ENCODE measurements at regions not wholly inside any gene's neighbourhood (a gene's known extent, or its start where the extent isn't known, plus 50 kb on each side); places are given as distances from the start of the nearest gene placed in this dataset.
"Not testable (repeated sequence)": the region's sequence is repeated elsewhere in the genome, so short reads cannot be mapped to it uniquely, and the experiment has no call there.

DNA sequence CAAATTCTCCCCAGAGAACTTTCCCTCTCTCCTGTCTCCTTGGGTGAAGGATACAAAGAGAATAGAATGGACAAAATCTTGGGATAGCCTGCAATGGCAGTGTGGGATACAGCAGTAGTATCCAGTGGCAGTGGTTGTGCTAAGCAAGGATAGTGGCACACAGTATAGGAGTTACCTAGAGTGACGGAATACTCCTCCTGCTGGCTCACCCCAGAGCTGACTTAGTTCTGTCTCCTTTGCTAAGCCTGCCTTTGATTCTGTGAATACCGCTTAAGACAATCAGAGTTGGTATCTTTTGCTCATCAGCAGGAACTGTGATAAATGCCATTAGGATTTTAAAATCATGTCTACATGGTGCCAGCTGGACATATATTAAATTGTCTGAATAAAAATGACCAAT, 404.3 kb downstream of the JRKL start:
- DNase-seq: no peak

DNA sequence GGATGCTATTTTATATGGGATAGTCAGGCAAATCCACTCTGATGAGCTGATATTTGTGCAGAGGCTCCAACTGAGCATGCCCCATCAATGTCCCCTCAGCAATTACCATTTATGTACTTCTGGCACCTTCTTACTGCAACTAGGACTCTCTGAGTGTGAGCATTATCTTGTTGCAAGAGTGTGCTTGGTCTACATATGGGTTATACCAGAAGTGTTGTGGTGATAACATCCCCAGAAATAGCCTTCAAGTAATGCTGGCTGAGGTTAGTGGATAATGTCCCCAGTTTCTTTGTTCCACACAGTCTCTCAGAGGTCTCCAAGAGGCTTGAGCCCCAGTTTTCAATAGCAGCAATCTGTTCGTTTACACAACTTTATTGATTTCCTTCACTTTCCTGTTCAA, 408.6 kb downstream of the JRKL start:
- DNase-seq: no peak

DNA sequence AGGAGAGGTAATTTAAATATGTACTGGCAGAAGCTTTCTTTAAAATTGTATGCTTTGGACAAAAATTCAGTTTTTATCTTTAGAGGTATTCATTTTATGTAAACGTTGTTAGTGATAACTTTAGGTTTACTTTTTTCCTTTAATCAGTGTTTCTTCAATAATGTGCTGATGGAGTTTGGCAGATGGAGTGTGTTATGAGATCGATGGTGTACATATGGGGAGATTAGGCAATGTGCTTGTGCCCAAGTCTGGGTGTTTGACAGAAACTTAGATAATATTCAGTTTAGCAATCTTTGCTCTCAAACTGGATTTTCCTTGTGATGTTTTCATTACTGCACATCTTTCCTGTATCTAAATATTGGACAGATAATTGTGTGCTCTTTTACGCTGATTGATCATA, 425.4 kb downstream of the JRKL start:
- DNase-seq: no peak

DNA sequence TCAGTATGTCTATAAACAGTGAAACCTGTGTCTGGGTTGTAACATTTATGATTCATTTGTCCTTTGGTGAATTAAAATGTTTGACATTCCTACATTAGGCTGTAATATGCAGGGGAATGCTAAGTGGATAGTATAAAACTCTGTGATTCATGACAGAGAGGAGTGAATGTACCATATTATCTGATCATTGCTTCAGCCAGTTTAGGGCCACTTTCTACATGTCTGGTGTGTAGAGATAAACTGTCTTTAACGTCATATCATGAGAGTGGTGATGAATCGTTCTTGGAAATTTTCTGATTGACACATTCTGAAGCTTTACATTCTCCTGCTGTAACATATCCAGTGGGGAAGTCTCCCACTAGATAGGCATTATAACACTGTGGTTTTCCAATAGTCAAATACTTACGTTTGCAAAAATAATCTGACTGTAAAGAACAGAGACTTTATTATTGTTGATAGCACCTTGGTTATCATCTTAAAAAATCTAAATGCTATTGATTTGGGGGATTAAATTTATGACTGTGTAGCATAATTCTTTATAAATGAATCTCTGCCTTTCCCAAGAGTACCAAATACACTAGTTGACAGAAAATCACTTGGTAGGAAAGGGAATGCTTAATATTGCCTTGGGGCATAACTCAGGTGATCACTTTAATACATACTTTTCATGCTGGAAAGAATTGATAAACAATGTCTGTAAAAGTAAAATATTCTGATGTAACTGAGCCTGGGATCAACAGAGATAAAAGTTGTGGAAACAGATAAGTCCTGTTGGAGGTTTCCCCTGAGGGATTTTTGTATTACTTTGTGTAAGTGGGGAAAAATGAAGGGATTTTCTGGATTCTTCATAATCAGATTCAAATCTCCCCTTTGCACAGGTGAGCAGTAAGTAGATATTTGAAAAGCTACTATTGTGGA, 427.9 kb downstream of the JRKL start:
- no peak for DNase-seq

DNA sequence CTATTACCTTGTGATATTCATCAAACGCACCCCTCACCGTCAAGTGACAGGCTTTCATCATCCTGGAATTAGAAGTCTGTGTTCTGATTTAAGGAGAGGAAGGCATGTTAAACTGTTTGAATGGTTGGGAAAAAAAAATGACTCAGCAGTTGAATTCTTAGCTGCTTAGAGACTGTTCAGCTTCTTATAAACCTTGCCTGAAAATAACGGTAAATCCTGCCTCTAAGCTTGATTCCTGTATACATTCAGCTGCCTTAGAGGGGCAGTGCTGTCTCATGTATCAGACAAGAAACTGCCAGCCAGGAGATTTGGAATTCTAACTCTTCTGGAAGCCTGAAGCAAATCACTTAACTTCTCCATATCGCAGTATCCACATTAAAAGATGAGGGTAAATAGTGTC, 437.4 kb downstream of the JRKL start:
- no peak for DNase-seq

DNA sequence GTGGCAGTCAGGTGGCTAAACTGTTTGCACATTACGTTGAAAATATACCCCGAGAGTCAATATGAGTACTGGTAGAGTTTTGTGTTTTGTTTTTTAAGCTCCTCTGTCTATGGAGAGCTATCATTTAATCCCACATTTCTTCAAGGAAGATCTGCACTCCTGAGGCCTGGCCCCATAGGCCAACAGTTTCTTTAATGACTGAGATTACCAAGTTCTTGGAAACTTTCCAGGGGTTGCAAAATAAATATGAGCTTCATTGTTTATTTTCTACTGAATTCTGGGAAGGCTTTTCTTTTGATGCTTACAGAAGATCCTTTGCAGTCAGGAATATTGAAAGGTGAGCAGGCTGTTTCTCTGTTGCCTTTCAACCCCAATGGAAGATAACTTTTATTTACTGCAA, 452.0 kb downstream of the JRKL start:
- DNase-seq: no peak

GRCh38 chr11:96842731-96843130, 452.9 kb downstream of the JRKL start:
- DNase-seq: no peak

GRCh38 chr11:96854425-96854824, 464.6 kb downstream of the JRKL start:
- no peak for DNase-seq

DNA sequence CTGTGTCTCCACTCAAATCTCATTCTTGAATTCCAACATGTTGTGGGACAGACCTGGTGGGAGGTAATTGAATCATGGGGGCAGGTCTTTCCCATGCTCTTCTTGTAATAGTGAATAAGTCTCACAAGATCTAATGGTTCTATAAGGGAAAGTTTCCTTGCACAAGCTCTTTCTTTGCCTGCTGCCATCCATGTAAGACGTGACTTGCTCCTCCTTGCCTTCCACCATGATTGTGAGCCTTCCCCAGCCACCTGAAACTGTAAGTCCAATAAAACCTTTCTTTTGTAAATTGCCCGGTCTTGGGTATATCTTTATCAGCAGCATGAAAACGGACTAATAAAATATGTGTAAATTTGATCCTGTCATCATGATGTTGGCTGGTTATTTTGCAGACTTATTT, 471.9 kb downstream of the JRKL start:
- DNase-seq: not testable (repeated sequence)

DNA sequence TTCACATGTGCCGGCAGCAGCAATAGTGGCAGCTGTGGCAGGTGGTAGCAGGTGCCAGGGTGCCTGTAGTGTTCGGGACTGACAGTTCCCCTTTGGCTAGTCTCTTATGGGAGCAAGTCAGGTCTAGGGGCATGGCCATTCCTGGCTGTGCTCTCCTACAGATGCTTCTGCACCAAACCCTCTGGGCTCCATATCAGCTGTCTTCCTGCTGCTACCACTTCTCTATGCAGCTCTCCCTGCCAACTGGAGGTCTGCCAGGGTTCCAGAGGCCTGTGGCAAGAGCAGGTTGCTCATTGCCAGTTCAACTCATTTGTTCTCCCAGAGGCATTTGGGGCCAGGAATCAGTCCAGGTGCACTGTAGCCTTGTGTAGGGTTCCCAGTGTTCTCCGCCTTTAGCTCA, 473.7 kb downstream of the JRKL start:
- no peak for DNase-seq

DNA sequence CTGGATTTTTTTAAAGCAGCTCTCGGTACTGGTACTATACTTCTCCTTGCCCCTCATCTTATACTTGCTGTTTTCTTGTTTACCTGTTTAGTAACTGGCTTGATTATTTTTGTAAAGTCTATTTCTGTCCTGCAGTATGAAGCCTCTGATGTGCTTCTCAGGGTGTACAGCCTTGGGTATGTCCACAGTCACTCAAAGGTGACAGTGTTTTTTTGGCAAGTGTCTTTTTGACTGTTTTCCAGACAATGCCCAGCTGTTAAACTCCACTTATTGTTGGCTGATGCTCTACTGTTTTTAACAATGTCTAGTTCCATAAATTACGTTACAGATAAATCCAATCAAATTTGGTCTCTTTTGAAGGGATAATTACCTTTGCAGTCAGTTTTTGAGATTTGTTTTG, 475.2 kb downstream of the JRKL start:
- DNase-seq: no peak

DNA sequence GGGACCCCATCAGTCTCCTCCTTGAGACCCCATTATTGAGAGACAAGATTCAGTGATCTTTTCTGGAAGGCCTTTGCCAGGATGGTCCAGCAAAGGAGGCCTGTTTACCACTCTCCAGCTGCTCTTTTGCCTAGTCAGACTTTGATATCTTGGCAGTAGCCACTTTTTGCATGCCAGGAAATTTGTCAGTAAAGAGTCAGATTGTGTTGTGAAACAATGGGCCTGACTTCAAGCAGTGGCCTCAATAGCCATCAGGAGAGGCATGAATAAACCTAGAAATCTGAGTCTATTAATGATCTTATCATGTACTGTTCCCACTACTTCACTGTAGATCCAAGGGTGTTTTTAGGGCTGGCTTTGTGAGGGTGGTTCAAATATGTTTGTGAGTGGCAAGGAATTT, 479.4 kb downstream of the JRKL start:
- no peak for DNase-seq

- no peak for DNase-seq
These were observed 485.9 kb downstream of the JRKL start for GRCh38 chr11:96875712-96876111.

DNA sequence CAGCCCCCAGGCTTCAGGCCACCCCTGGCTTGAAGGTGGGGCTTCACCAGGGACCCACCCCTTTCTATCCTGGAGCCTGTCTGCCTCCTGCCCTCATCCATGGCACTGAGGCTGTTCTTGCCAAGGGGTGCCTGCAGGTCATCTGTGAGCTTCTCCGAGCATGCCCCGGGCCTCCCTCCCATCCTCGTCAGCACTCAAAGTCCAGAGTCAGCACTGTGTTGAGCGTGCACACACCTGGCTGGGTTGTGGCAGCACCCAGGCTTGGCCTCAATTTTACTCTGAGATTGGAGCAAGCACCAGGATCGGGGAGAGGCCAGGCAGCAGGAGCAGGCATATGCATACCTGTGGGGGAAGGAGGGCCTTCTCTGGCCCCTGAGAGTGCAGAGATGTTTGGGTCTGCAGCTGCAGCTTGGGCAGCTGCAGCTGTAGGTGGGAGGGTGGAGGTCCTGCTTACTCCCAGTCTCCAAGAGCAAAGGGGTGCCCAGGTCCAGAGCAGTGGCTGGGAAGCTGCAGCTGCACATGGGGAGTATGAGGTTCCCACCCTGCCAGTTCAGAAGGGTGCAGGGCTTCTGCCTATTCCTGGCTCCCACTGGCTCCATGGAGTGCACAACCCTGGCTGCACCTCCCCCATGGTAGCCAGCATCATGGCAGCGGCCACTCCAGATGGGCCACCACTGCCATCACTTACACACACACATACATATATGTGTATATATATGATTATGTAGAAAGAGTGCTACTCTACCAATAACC, 488.7 kb downstream of the JRKL start:
- no peak for DNase-seq

GRCh38 chr11:96882622-96883021, 492.8 kb downstream of the JRKL start:
- DNase-seq: not testable (repeated sequence)

GRCh38 chr11:96885405-96885804, 495.6 kb downstream of the JRKL start:
- DNase-seq: no peak

- DNase-seq: no peak
These were observed 496.1 kb downstream of the JRKL start for GRCh38 chr11:96885912-96886311.

- DNase-seq: no peak
These were observed 504.2 kb downstream of the JRKL start for GRCh38 chr11:96893988-96894387.

GRCh38 chr11:96894587-96894986, 504.8 kb downstream of the JRKL start:
- DNase-seq: no peak

DNA sequence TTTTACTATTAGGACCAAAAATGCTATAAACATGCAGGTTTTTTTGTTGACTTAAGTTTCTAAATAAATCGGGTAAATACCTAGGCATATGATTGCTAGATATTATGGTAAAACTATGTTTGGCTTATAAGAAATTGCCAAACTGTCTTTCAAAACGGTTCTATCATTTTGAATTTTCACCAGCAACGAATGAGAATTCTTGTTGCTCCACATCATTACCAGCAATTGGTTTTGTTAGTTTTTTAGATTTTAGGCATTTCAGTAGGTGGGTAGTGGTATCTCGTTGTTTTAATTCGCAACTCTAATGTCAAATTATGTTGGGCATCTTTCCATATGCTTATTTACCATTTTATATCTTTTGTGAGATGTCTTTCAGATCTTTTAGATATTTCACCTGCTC, 510.2 kb downstream of the JRKL start:
- DNase-seq: no peak

DNA sequence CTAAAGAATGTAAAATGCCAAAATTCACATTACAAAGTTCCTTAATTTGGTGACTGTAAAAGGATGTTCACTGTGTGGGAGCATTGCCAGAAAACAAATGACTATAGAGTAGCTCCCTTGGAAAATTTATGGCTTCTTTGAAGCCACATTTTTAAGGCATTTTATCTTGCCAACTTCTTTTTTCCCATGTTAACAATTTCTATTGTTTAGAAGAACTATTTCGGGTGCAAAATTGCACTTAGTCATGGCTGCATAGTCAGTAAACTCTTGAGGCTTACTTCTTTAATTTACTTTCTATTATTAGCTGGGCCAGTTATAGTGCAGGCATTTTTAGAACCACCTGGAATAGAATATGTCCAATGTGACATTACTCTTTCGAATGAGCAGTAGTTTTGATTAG, 515.3 kb downstream of the JRKL start:
- no peak for DNase-seq

DNA sequence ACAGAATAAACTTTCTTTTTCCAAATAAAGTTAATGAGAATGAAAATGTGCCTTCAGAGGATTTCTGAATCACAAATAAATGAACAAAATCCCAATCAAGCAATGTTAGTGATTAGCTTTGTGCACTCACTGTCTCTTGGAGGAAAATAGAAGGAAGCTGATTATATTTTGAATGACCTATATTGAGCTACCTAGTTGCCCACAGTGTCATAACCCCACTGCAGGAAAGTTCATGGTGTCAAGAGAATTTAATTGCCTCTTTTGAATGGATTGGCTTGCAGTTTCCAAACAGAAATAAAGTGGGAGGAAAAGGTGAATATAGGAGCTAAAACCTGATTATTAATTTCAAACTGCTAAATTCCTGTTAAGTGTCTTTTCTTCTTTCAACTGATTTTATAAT, 515.9 kb downstream of the JRKL start:
- DNase-seq: no peak

DNA sequence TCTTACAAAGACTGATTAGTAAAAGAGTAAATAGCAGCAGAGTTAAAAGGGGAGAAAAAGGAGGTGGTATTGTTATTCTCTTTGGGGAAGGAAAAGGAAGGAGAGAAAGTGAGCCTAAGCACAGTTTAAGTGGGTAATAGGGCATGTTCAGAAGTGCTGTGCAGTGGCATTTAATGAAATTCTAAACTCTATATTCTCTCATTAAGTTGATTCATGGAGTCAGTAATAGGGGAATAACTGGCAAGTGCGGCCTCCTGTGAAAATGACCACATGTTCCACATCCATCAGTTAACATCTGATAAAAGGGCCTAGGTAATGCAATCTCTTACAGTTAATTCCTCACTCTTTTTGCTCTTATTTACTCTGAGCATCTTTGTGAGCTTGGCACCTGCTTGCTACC, 516.7 kb downstream of the JRKL start:
- no peak for DNase-seq

GRCh38 chr11:96925862-96926261, 536.0 kb downstream of the JRKL start:
- no peak for DNase-seq

Measured in KG1 (cell line).